ENCODE measurements at regions not wholly inside any gene's neighbourhood (a gene's known extent, or its start where the extent isn't known, plus 50 kb on each side); places are given as distances from the start of the nearest gene placed in this dataset.
"Not testable (repeated sequence)": the region's sequence is repeated elsewhere in the genome, so short reads cannot be mapped to it uniquely, and the experiment has no call there.

GRCh38 chr1:55825461-55825860 lies 610.3 kb upstream of the USP24 start:
- no peak for DNase-seq (ENCODE audit: low read depth)

DNA sequence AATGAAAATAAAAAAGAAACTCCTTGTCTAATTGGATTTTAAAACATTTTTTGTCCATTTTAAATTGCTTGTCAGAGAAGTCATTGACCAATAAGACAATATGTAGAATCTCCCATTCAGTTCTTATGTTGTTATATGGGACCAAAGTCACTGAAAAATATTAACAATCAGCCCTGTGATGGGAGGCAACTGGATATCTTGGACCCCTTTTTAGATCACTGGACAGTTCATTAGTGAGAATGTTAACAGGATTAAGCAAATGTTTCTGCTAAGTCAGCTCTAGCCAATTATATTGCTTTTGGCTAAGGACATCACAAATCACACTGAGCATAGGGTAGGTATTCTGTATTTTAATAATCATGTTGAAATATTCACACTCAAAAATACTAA lies 609.1 kb upstream of the USP24 start:
- DNase-seq (ENCODE audit: low read depth), result no peak

DNA sequence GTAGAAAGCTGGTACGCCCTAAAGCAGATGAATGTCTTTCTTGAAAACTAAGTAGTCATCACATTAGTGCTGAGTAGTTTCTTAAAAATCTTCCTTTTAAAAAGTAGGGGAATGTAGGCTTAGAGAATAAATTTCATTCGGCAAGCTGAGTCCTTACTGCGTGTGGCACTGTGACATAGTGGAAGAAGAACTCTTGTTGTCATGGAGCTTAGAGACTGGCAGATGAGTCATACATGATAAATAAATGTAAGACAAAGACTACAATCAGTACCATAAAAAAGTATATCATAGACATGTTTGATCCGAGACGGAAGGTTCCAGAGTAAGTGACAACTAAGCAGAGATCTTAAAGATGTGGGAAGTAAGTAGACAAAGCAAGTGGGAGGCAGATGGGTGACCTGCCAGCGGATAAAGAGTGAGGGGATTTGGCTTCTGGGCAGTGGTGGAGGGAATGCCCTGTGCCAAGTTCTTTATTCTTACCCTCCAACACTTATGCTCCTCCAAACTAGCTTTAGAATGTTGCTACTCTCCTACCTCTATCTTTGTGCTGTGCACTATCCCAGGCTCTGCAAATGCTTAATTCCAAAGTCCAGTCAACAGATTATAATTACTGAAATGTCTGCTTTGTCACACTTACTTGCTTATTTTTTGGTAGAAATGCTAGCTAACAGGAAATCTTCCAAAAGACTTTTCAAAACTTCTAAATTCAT lies 608.5 kb upstream of the USP24 start:
- no peak for DNase-seq (ENCODE audit: low read depth)

DNA sequence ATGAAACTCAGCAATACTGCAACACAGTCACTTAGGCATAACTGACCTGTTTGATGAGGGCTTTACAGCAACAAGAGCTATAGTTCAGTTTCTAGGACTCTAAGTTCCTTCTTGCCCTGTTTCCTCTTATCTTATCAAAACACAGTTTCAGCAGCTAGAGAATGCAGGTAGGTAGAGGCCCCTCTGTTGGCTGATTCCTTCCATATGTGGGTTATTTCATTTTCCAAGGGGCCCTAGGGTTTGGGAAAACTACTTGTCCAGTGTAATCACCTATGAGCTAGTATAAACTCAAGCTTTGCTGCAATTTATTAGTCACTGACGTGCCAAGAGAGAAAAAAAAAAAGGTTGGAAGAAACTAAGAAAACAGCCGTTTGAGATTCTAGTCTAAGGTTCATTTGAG lies 607.7 kb upstream of the USP24 start:
- no peak for DNase-seq (ENCODE audit: low read depth)

DNA sequence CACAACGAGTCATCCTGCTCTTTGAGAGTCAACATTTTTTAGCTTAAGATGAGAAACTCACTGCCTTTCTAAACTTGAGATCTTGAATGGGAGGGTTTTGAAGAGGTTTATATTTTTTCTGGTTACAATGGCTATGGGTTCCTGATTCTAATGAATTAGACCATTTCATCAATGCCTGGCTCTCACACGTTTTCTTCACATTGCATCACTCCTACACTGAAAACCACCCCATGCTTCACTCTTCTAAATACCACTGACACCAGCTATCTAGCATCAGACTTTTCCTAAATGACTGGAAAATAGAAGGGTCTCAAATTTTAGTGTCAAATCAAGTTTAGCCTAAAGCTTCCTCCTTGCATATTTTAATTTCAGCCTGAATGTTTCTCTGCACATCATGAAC lies 606.1 kb upstream of the USP24 start:
- DNase-seq (ENCODE audit: low read depth), result no peak

GRCh38 chr1:55820501-55820900 lies 605.3 kb upstream of the USP24 start:
- DNase-seq (ENCODE audit: low read depth), result no peak

DNA sequence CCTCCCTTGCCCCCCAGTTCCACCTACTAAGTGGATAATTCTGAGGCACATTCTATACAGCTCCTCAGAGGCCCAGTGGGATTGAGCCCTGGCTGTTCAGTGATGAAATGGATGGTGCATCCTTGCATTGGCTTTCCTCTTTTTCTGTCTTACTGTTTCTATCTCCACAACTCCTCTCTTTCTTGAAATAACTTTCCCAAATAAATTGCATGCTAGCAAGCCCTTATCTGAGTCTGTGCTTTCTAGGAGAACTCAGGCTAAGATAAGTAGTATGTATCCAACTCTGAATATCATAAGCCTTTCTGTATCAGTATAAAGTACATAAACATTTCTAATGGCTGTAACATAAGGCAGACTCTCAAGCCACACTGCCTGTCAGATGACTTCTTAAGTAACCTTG lies 603.8 kb upstream of the USP24 start:
- no peak for DNase-seq (ENCODE audit: low read depth)

GRCh38 chr1:55816456-55817426 lies 601.6 kb upstream of the USP24 start:
- DNase-seq (ENCODE audit: low read depth), result no peak

GRCh38 chr1:55815745-55816455 lies 600.7 kb upstream of the USP24 start:
- no peak for DNase-seq (ENCODE audit: low read depth)

DNA sequence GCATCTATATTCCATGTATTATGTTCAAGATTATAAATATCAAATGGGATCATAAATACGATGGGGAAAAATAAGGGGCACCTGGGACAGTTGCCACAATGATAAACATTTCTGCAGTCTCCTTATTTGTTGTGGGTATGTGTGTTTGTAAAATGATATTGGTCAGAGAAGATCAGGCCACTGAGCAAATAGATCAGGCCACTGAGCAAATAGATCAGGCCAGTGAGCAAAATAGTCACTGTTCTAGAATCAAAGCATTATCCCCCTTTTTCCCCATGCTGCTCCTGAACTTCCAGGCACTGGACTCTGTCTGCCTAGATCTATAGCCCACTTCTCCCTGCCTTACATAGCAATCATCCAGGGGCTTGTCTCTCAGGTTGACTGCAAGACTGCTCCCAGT lies 599.8 kb upstream of the USP24 start:
- DNase-seq (ENCODE audit: low read depth), result no peak

DNA sequence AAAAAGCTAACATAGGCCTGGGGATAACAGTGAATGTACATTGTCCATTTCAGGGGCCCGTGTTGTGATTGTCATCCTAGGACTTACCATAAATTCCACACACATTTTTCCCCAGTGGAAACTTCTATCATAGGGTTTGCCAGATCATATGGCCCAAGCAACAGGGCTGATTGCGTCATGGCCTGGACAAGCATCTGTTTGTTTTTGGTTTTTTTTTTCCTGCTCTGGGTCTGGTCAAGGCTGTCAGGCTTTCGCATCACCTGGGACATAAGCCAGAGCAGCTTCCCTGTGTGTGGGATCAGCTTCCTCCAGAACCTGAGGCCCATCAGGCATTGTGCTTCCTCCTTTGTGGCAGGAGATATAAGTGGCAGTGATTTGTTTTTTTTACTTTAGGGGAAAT lies 598.5 kb upstream of the USP24 start:
- no peak for DNase-seq (ENCODE audit: low read depth)

- no peak for DNase-seq (ENCODE audit: low read depth)
Observed at GRCh38 chr1:55812281-55812680, 597.1 kb upstream of the USP24 start.

DNA sequence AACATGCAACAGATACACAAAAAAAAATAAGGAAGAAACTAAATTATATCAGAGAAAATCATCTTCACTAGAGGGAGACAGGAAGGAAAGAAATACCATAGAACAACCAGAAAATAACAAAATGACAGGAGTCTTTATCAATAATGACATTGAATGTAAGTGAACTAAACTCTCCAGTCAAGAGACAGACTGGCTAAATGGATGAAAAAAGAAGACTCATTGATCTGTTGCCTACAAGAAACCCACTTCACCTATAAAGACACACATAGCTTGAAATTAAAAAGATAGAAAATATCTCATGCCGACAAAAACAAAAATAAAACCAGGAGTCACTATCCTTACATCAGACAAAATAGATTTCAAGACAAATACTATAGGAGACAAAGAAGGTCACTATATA lies 593.1 kb upstream of the USP24 start:
- DNase-seq (ENCODE audit: low read depth), result no peak

DNA sequence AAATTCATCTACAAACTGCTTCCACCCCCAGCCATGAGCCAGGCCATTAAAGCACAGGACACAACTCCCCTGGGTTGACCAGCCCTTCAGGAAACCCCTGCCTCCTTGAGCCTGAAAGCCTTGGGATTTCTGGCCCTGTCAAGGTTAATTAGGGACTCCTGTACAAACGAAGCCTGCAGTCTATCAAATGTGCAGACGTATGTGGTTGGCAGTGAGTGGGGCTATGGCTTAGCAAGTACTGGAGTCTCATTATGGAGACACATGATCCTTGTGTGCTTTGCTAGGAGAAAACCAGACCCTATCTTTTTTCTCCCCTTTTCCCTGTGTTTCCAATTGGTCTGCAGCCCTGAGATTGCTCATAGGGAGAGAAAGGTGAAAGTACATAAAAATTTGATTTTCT lies 588.3 kb upstream of the USP24 start:
- no peak for DNase-seq (ENCODE audit: low read depth)

GRCh38 chr1:55801481-55801880 lies 586.3 kb upstream of the USP24 start:
- no peak for DNase-seq (ENCODE audit: low read depth)

DNA sequence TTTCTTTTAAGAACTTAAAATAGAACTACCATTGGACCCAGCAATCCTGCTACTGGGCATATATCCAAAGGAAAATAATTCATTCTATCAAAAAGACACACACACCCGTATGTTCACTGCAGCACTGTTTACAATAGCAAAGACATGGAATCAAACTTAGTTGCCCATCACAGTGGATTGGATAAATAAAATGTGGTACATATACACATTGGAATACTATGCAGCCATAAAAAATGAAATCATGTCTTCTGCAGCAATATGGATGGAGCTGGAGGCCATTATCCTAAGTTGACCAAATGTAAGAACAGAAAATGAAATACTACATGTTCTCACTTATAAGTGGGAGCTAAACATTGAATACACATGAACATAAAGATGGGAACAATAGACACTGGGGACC lies 585.3 kb upstream of the USP24 start:
- no peak for DNase-seq (ENCODE audit: low read depth)

- DNase-seq (ENCODE audit: low read depth), result no peak
Observed at GRCh38 chr1:55793856-55794255, 578.7 kb upstream of the USP24 start.

DNA sequence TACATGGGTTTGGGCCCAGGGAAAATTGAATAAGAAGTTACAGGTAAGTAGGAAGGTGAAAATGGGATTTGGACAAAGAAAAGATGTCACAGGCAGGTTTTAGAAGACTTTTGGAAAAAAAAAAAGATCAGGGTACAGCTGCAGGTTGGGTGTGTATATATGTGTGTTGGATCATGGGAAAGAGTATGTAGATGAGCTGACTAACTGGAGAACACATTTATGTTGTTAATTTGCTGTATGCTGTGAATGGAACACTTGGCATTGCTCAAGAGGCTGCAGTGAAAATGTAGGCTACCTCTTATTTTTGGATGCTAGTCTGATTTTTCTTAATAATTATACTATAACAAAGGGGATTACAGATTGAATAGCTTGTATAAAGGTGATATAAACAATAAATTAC lies 577.7 kb upstream of the USP24 start:
- no peak for DNase-seq (ENCODE audit: low read depth)

- no peak for DNase-seq (ENCODE audit: low read depth)
Observed at GRCh38 chr1:55789466-55789865, 574.3 kb upstream of the USP24 start.

DNA sequence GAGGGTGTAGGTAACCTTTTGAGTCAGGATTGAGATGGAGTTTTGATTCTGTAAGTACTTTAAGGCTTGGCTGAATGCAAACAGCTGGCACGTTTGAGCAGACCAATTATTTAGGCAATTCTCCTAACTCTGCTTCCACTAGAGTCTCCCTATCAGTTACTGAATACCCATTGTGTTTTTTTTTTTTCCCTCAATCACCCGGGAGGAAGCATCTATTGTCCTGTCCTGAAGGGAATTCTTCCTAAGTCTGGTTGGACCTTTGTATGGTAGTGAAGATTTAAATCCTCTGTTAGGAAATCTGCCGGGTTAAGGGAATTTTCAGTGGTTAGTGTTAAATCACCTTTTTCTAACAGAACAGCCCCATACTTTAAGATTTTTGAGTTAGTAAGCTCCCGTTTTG lies 571.2 kb upstream of the USP24 start:
- DNase-seq (ENCODE audit: low read depth), result no peak

- not testable (repeated sequence) for DNase-seq (ENCODE audit: low read depth)
Observed at GRCh38 chr1:55784941-55785450, 569.8 kb upstream of the USP24 start.

- no peak for DNase-seq (ENCODE audit: low read depth)
Observed at GRCh38 chr1:55781944-55782482, 566.8 kb upstream of the USP24 start.
